Sigmoid colon (tissue), 6 donors: ENCODE measurements at regions not wholly inside any gene's neighbourhood (a gene's known extent, or its start where the extent isn't known, plus 50 kb on each side); places are given as distances from the start of the nearest gene placed in this dataset.

Source experiments
- DNase-seq: peaks from one replicate; pipeline ENCODE4 v3.0.0-alpha.2; 2019
- H3K27ac ChIP-seq, 4 donors: fragments of 200-600 bp; sonication (generic); one replicate each; pipeline ENCODE4 v1.5.1; 2016 to 2019; ENCODE audit warnings: mild to moderate bottlenecking in 1 of 4
- H3K27me3 ChIP-seq, 3 donors: fragments of 200-600 bp; sonication (generic); one replicate each; pipeline ENCODE4 v1.5.1; 2019; ENCODE audit warnings: mild to moderate bottlenecking in 1 of 3
- H3K36me3 ChIP-seq, 4 donors: fragments of 200-600 bp; sonication (generic); one replicate each; pipeline ENCODE4 v1.5.1; 2016 to 2019
- H3K4me1 ChIP-seq, 4 donors: fragments of 200-600 bp; sonication (generic); one replicate each; pipeline ENCODE4 v1.5.1; 2017 to 2019
- H3K4me3 ChIP-seq, 4 donors: fragments of 200-600 bp; sonication (generic); one replicate each; pipeline ENCODE4 v1.5.1; 2017 to 2019; ENCODE audit warnings: mild to moderate bottlenecking in 2 of 4, moderate library complexity in 1 of 4
- H3K9me3 ChIP-seq, 4 donors: fragments of 200-600 bp in 3 of 4; sonication (generic) in 3 of 4; one replicate each; pipeline versions ENCODE4 v1.5.1 to v1.6.1; 2013 to 2019
- EP300 ChIP-seq, 4 donors: sonication (generic); formaldehyde crosslinking; IDR thresholded peaks; one replicate each; pipeline ENCODE4 v1.6.1; 2017; ENCODE audit warnings: antibody characterized with exemption in 4 of 4
- POLR2A ChIP-seq, 2 donors: fragments of 450-650 bp; IDR thresholded peaks; one replicate each; pipeline ENCODE4 v1.6.1; 2016; ENCODE audit warnings: antibody characterized with exemption in 2 of 2, mild to moderate bottlenecking in 2 of 2, moderate library complexity in 2 of 2
- POLR2AphosphoS5 ChIP-seq, 4 donors: sonication (generic); formaldehyde crosslinking; IDR thresholded peaks; one replicate each; pipeline ENCODE4 v1.6.1; 2017; ENCODE audit warnings: antibody characterized with exemption in 4 of 4
- WGBS, 2 donors: extraction: QIAGEN DNeasy Blood & Tissue Kit; methylation state at CpG; one replicate each; pipeline ENCODE4 v1.1.7; 2013; 5-methylcytosine and 5-hydroxymethylcytosine counted together
- intact Hi-C: fragments of 100-400 bp; cut with DNase I; formaldehyde crosslinking; loops from one replicate; pipeline ENCODE4 v1.15.1; 2023
- TF ChIP-seq, protein P1 (sequence below), 4 experiments: fragments of 450-650 bp in 3 of 4; fragments of 200-600 bp in 1 of 4; IDR thresholded peaks; one replicate each; pipeline ENCODE4 v1.5.1; 2016 to 2019; ENCODE audit warnings: antibody characterized with exemption in 4 of 4, mild to moderate bottlenecking in 3 of 4, moderate library complexity in 2 of 4
- donor health status: healthy with polysubstance abuse.
- donor health status: healthy.

- peaks cover 0 to 13% (median 2%) of the 10 kb centered on the region in 4 donors for H3K9me3 ChIP-seq
- no peak overlapping the region for H3K27ac ChIP-seq
- H3K27me3 ChIP-seq, result no peaks in the 10 kb centered on the region
- TF ChIP-seq POLR2AphosphoS5 (IDR thresholded peaks at IDR 0.05) (no peak), POLR2A (IDR thresholded peaks at IDR 0.05) (no peak), EP300 (IDR thresholded peaks at IDR 0.05) (no peak)
- TF ChIP-seq, protein P1, sequence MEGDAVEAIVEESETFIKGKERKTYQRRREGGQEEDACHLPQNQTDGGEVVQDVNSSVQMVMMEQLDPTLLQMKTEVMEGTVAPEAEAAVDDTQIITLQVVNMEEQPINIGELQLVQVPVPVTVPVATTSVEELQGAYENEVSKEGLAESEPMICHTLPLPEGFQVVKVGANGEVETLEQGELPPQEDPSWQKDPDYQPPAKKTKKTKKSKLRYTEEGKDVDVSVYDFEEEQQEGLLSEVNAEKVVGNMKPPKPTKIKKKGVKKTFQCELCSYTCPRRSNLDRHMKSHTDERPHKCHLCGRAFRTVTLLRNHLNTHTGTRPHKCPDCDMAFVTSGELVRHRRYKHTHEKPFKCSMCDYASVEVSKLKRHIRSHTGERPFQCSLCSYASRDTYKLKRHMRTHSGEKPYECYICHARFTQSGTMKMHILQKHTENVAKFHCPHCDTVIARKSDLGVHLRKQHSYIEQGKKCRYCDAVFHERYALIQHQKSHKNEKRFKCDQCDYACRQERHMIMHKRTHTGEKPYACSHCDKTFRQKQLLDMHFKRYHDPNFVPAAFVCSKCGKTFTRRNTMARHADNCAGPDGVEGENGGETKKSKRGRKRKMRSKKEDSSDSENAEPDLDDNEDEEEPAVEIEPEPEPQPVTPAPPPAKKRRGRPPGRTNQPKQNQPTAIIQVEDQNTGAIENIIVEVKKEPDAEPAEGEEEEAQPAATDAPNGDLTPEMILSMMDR (IDR thresholded peaks at IDR 0.05), result no peak
- H3K36me3 ChIP-seq, result no peaks in the 10 kb centered on the region
- H3K4me3 ChIP-seq, result no peak overlapping the region
- WGBS, 2 donors, result 82 to 84% methylated on average over 2 of the region's 2 CpGs
- no peaks in the 10 kb centered on the region for H3K4me1 ChIP-seq
- intact Hi-C loops, result no loop called here
- no peak for DNase-seq
Observed at GRCh38 chr11:112637076-112637475, 324.1 kb upstream of the NCAM1 start.

DNA sequence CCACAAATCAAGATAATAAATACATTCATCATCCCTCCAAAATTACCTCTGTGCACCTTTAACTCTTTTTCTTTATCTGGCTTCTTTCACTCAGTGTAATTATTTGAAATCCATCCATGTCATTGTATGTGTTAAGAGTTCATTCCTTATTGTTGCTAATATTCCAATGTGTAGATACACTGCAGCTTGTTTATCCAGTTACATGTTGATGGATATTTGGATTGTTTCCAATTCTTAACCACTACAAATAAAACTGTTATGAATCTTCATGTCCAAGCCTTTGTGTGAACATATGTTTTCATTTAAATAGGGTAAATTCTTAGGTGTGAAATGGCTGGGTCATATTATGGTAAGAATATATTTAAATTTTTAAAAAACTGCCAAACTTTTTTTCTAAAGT, 323.3 kb upstream of the NCAM1 start:
- peaks cover 0 to 13% (median 2%) of the 10 kb centered on the region in 4 donors for H3K9me3 ChIP-seq
- no peak overlapping the region for H3K27ac ChIP-seq
- intact Hi-C loops, result no loop called here
- no peaks in the 10 kb centered on the region for H3K4me1 ChIP-seq
- no peaks in the 10 kb centered on the region for H3K27me3 ChIP-seq
- no peaks in the 10 kb centered on the region for H3K36me3 ChIP-seq
- no peak for DNase-seq
- TF ChIP-seq POLR2AphosphoS5 (IDR thresholded peaks at IDR 0.05), result no peak
- TF ChIP-seq, protein P1 (IDR thresholded peaks at IDR 0.05), result no peak
- no peak overlapping the region for H3K4me3 ChIP-seq

DNA sequence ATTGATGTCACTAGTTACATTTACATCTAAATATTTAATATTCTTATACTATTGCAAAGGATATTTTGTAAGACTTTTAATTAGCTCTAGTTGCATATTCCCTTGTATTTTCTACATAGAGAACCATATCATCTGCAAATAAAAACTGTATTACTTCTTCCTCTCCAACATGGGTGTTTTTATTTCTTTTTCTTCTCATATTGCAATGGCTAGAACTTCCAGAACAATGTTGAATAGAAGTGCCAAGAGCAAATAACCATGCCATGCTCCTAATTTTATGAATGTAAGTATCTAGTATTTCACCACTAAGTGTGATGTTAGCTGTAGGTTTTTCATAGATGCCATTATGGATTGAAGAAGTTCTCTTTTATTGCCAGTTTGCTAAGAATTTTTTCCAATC, 321.8 kb upstream of the NCAM1 start:
- no peak for DNase-seq
- H3K27me3 ChIP-seq, result no peaks in the 10 kb centered on the region
- H3K36me3 ChIP-seq, result no peaks in the 10 kb centered on the region
- intact Hi-C loops, result no loop called here
- H3K9me3 ChIP-seq, result peaks cover 0 to 13% (median 2%) of the 10 kb centered on the region in 4 donors
- H3K27ac ChIP-seq, result no peak overlapping the region
- no peak for TF ChIP-seq EP300 (IDR thresholded peaks at IDR 0.05)
- no peak overlapping the region for H3K4me3 ChIP-seq
- no peaks in the 10 kb centered on the region for H3K4me1 ChIP-seq

DNA sequence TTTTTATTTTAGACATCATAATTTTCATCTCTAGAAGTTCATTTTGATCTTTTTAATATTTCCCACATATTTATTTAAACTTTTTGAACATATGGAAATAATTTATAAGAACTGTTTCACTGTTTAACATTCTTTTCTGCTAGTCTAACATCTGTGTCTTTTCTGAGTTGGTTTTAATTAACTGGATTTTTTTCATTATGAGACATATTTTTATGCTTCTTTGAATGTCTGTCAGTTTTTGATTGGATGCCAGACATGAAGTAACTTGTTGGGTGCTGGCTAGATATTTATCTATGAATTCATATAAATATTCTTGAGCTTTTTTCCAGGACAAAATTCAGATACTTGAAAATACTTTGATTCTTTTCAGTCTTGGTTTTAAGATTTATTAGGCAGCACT, 317.8 kb upstream of the NCAM1 start:
- no peaks in the 10 kb centered on the region for H3K4me1 ChIP-seq

GRCh38 chr11:112644410-112645131, 316.6 kb upstream of the NCAM1 start:
- no peaks in the 10 kb centered on the region for H3K27me3 ChIP-seq
- H3K27ac ChIP-seq, result no peak overlapping the region
- TF ChIP-seq EP300 (IDR thresholded peaks at IDR 0.05) (no peak), POLR2AphosphoS5 (IDR thresholded peaks at IDR 0.05) (no peak), POLR2A (IDR thresholded peaks at IDR 0.05) (no peak)
- TF ChIP-seq, protein P1 (IDR thresholded peaks at IDR 0.05), result no peak
- H3K4me3 ChIP-seq, result no peak overlapping the region
- 74 to 82% methylated on average over 5 of the region's 5 CpGs for whole genome bisulfite sequencing, 2 donors
- peaks cover 0 to 6% (median under 1%) of the 10 kb centered on the region in 4 donors for H3K9me3 ChIP-seq
- no peak for DNase-seq
- H3K36me3 ChIP-seq, result no peaks in the 10 kb centered on the region
- intact Hi-C loops, result no loop called here
- H3K4me1 ChIP-seq, result no peaks in the 10 kb centered on the region

More for the DNA sequence above, 317.8 kb upstream of the NCAM1 start:
- intact Hi-C loops, result no loop called here
- no peak overlapping the region for H3K27ac ChIP-seq
- no peak for DNase-seq
- H3K9me3 ChIP-seq, result peaks cover 0 to 13% (median 2%) of the 10 kb centered on the region in 4 donors
- H3K36me3 ChIP-seq, result no peaks in the 10 kb centered on the region
- TF ChIP-seq POLR2A (IDR thresholded peaks at IDR 0.05) (no peak), EP300 (IDR thresholded peaks at IDR 0.05) (no peak), POLR2AphosphoS5 (IDR thresholded peaks at IDR 0.05) (no peak)
- TF ChIP-seq, protein P1 (IDR thresholded peaks at IDR 0.05), result no peak
- no peaks in the 10 kb centered on the region for H3K27me3 ChIP-seq
- H3K4me3 ChIP-seq, result no peak overlapping the region
